Ovary (tissue), 3 donors: ENCODE measurements at regions not wholly inside any gene's neighbourhood (a gene's known extent, or its start where the extent isn't known, plus 50 kb on each side); places are given as distances from the start of the nearest gene placed in this dataset.

ENCODE experiments used
- CTCF ChIP-seq, 3 donors: fragments of 450-650 bp in 2 of 3; fragments of 200-600 bp in 1 of 3; IDR thresholded peaks; one replicate each; pipeline versions ENCODE4 v1.5.1 to v1.8.0; 2016 to 2022; ENCODE audit warnings: antibody characterized with exemption in 3 of 3, mild to moderate bottlenecking in 1 of 3
- EP300 ChIP-seq: sonication (generic); formaldehyde crosslinking; IDR thresholded peaks from one replicate; pipeline ENCODE4 v1.6.1; 2017; ENCODE audit warnings: antibody characterized with exemption
- POLR2A ChIP-seq: fragments of 450-650 bp; IDR thresholded peaks from one replicate; pipeline ENCODE4 v1.6.1; 2017; ENCODE audit warnings: antibody characterized with exemption, mild to moderate bottlenecking, moderate library complexity
- donor health status: DM: no; HTN: no; CAD: no.

DNA sequence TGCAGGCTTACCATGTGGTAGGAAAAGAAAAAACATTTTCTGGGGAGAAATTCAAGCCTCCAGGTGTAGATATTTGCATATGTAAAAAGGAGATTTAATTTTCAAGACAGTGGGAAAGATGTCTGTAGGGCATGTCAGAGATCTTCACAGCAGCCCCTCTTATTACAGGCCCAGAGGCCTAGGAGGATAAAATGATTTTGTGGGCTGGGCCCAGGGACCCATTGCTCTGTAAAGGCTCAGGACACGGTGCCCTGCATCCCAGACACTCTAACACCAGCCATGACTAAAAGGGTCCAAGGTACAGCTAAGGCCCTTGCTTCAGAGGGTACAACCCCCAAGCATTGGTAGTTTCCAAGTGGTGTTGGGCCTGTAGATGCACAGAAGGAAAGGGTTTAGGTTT lies 680.1 kb downstream of the IGSF11 start:
- TF ChIP-seq POLR2A (no peak), CTCF (IDR thresholded peaks at IDR 0.05) (no peak), EP300 (no peak)
